Astrocyte (in vitro differentiated cells and primary cell): ENCODE measurements at regions not wholly inside any gene's neighbourhood (a gene's known extent, or its start where the extent isn't known, plus 50 kb on each side); places are given as distances from the start of the nearest gene placed in this dataset.

Experiments used
- DNase-seq: peaks from one replicate; pipeline ENCODE4 v3.0.0-alpha.2; 2010; ENCODE audit warnings: low read depth
- FAIRE-seq: peaks from 2 replicates; lab custom pipeline; 2011; peaks lifted over from hg19 to GRCh38; lab: Jason Lieb, UNC
- H2AFZ ChIP-seq: 2 replicates; pipeline ENCODE4 v1.6.0; 2012; ENCODE audit warnings: low read depth, low read length, inconsistent platforms
- H3K27ac ChIP-seq: 2 replicates; pipeline ENCODE4 v1.5.1; 2011; ENCODE audit warnings: low read depth, low read length, inconsistent platforms
- H3K27me3 ChIP-seq: 2 replicates; pipeline ENCODE4 v1.6.0; 2011; ENCODE audit warnings: low read length, inconsistent platforms; ENCODE audit not compliant: insufficient read depth
- H3K36me3 ChIP-seq: 2 replicates; pipeline ENCODE4 v1.5.1; 2011; ENCODE audit warnings: low read length, inconsistent platforms; ENCODE audit not compliant: insufficient read depth
- H3K4me1 ChIP-seq: 2 replicates; pipeline ENCODE4 v1.5.1; 2011; ENCODE audit warnings: low read length, inconsistent platforms; ENCODE audit not compliant: insufficient read depth
- H3K4me2 ChIP-seq: 2 replicates; pipeline ENCODE4 v1.6.0; 2012; ENCODE audit warnings: low read length, inconsistent platforms
- H3K4me3 ChIP-seq: 2 replicates; pipeline ENCODE4 v1.5.1; 2011; ENCODE audit warnings: low read depth, mild to moderate bottlenecking, low read length, inconsistent platforms; ENCODE audit not compliant: insufficient read depth
- H3K79me2 ChIP-seq: 2 replicates; pipeline ENCODE4 v1.6.0; 2012; ENCODE audit warnings: mild to moderate bottlenecking, low read length, inconsistent platforms; ENCODE audit not compliant: insufficient read depth
- H3K9ac ChIP-seq: 2 replicates; pipeline ENCODE4 v1.6.0; 2012; ENCODE audit warnings: mild to moderate bottlenecking, low read length, inconsistent platforms
- H3K9me3 ChIP-seq: 2 replicates; pipeline ENCODE4 v1.5.1; 2012; ENCODE audit warnings: low read depth, mild to moderate bottlenecking, low read length, inconsistent platforms; ENCODE audit not compliant: insufficient read depth
- H4K20me1 ChIP-seq: 2 replicates; pipeline ENCODE4 v1.6.0; 2012; ENCODE audit warnings: low read length, inconsistent platforms; ENCODE audit not compliant: insufficient read depth
- H3K27ac Mint-ChIP-seq: one replicate; pipeline ENCODE4 v1.8.0; 2021; ENCODE audit warnings: mild to moderate bottlenecking, mixed read lengths; ENCODE audit not compliant: unreplicated experiment
- H3K27me3 Mint-ChIP-seq: one replicate; pipeline ENCODE4 v1.8.0; 2021; ENCODE audit warnings: low read depth, mixed read lengths; ENCODE audit not compliant: unreplicated experiment
- H3K36me3 Mint-ChIP-seq: one replicate; pipeline ENCODE4 v1.8.0; 2021; ENCODE audit warnings: low read depth, mixed read lengths; ENCODE audit not compliant: unreplicated experiment
- H3K4me1 Mint-ChIP-seq: one replicate; pipeline ENCODE4 v1.8.0; 2021; ENCODE audit warnings: low read depth, mixed read lengths; ENCODE audit not compliant: unreplicated experiment
- H3K4me3 Mint-ChIP-seq: one replicate; pipeline ENCODE4 v1.8.0; 2021; ENCODE audit warnings: mild to moderate bottlenecking, moderate library complexity, mixed read lengths; ENCODE audit not compliant: unreplicated experiment
- H3K9me3 Mint-ChIP-seq: one replicate; pipeline ENCODE4 v1.8.0; 2021; ENCODE audit warnings: mild to moderate bottlenecking, mixed read lengths; ENCODE audit not compliant: unreplicated experiment
- EZH2 ChIP-seq: IDR thresholded peaks from 2 replicates; pipeline ENCODE4 v1.6.1; 2012; ENCODE audit warnings: mild to moderate bottlenecking, low read length, inconsistent platforms; ENCODE audit not compliant: insufficient read depth
- TF ChIP-seq, protein P1 (sequence below): IDR thresholded peaks from 2 replicates; pipeline ENCODE4 v1.5.1; 2011; ENCODE audit warnings: low read depth, mild to moderate bottlenecking, inconsistent platforms, low read length, moderate library complexity; ENCODE audit not compliant: insufficient read depth

DNA sequence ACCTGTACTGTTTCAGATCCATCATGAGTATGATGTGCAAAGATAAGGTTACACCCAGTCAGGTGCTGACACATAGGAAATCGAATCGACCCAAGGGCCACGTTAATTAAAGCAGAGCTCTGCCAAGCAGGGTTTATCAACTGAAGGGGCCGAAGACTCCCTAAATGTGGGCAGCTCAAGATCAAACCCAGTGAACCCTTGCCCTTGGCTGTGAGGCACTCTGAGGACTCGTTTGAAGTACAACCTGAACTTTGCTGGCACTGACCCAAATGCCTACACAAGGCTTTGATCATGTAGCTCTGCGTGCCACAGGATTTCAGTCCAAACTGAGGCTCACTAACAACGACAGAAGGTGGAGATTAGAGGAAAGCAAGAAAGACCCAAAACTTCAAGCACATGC is 352.1 kb downstream of the MTX2 start:
- peaks cover 3% of the 10 kb centered on the region for H3K9me3 Mint-ChIP-seq
- no peak for FAIRE-seq
- Histone ChIP-seq H3K4me1 (no peaks in the 10 kb centered on the region), H3K27me3 (peaks cover 4% of the 10 kb centered on the region), H3K4me3 (no peak overlapping the region), H3K79me2 (no peaks in the 10 kb centered on the region), H3K27ac (no peak overlapping the region), H3K9ac (no peak overlapping the region), H3K9me3 (no peaks in the 10 kb centered on the region), H3K4me2 (no peak overlapping the region), H2AFZ (no peak overlapping the region), H3K36me3 (no peaks in the 10 kb centered on the region), H4K20me1 (no peaks in the 10 kb centered on the region)
- H3K36me3 Mint-ChIP-seq: no peaks in the 10 kb centered on the region
- H3K27ac Mint-ChIP-seq: no peak overlapping the region
- DNase-seq: no peak
- no peak overlapping the region for H3K4me3 Mint-ChIP-seq
- H3K27me3 Mint-ChIP-seq: peaks cover 22% of the 10 kb centered on the region
- TF ChIP-seq, protein P1, sequence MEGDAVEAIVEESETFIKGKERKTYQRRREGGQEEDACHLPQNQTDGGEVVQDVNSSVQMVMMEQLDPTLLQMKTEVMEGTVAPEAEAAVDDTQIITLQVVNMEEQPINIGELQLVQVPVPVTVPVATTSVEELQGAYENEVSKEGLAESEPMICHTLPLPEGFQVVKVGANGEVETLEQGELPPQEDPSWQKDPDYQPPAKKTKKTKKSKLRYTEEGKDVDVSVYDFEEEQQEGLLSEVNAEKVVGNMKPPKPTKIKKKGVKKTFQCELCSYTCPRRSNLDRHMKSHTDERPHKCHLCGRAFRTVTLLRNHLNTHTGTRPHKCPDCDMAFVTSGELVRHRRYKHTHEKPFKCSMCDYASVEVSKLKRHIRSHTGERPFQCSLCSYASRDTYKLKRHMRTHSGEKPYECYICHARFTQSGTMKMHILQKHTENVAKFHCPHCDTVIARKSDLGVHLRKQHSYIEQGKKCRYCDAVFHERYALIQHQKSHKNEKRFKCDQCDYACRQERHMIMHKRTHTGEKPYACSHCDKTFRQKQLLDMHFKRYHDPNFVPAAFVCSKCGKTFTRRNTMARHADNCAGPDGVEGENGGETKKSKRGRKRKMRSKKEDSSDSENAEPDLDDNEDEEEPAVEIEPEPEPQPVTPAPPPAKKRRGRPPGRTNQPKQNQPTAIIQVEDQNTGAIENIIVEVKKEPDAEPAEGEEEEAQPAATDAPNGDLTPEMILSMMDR: no peak
- TF ChIP-seq EZH2: no peak
- H3K4me1 Mint-ChIP-seq: no peaks in the 10 kb centered on the region

DNA sequence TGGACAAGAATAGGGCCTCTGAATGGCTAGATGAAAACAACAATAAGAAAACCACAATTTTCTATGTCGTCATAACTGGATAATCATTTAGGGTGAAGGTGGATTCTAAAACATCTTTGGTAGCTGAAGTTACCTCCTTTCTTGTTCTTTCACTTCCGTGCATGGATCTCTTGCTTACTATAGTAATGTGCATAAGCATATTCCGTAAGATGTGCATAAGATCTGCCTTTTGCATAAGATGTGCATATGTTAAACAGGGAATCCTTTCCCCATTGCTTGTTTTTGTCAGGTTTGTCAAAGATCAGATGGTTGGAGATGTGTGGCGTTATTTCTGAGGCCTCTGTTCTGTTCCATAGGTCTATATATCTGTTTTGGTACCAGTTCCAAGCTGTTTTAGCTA is 353.6 kb downstream of the MTX2 start:
- no peak overlapping the region for H3K27ac Mint-ChIP-seq
- H3K36me3 Mint-ChIP-seq: no peaks in the 10 kb centered on the region
- no peaks in the 10 kb centered on the region for H3K79me2 ChIP-seq
- H2AFZ ChIP-seq: no peak overlapping the region
- no peak overlapping the region for H3K4me2 ChIP-seq
- H3K27me3 ChIP-seq: peaks cover 4% of the 10 kb centered on the region
- no peaks in the 10 kb centered on the region for H3K36me3 ChIP-seq
- H3K4me3 Mint-ChIP-seq: no peak overlapping the region
- H3K4me1 Mint-ChIP-seq: no peaks in the 10 kb centered on the region
- H3K4me1 ChIP-seq: no peaks in the 10 kb centered on the region
- no peak overlapping the region for H3K4me3 ChIP-seq
- DNase-seq: no peak
- no peaks in the 10 kb centered on the region for H3K9me3 ChIP-seq
- H3K9me3 Mint-ChIP-seq: peaks cover 3% of the 10 kb centered on the region
- no peak overlapping the region for H3K9ac ChIP-seq
- H3K27ac ChIP-seq: no peak overlapping the region
- no peaks in the 10 kb centered on the region for H4K20me1 ChIP-seq
- FAIRE-seq: no peak
- TF ChIP-seq, protein P1: no peak
- TF ChIP-seq EZH2: no peak
- H3K27me3 Mint-ChIP-seq: peaks cover 24% of the 10 kb centered on the region

DNA sequence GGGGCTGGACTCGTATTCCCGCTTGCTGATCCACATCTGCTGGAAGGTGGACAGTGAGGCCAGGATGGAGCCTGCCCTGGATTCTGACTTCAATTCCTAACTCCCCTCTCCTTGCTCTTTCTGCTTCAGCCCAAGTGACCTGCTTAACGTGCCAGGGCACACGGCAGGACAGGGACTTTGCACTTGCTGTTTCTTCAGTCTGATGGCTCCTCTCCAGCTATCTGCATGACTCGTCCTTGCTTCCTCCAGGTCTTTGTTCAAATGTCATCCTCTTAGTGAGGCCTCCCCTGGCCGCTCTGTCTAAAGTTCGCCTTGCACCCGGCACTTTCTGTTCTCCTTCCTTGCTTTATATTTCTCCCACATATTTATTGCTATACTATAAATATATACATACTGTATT is 357.6 kb downstream of the MTX2 start:
- Mint-ChIP-seq H3K4me3 (no peak overlapping the region), H3K4me1 (no peaks in the 10 kb centered on the region), H3K9me3 (peaks cover 3% of the 10 kb centered on the region), H3K36me3 (no peaks in the 10 kb centered on the region), H3K27me3 (peaks cover 27% of the 10 kb centered on the region), H3K27ac (no peak overlapping the region)
- FAIRE-seq (no peak), DNase-seq (no peak)
- no peak overlapping the region for H3K9ac ChIP-seq
- no peaks in the 10 kb centered on the region for H3K36me3 ChIP-seq
- H3K4me1 ChIP-seq: no peaks in the 10 kb centered on the region
- H3K27ac ChIP-seq: no peak overlapping the region
- H3K9me3 ChIP-seq: no peaks in the 10 kb centered on the region
- no peaks in the 10 kb centered on the region for H3K27me3 ChIP-seq
- no peaks in the 10 kb centered on the region for H4K20me1 ChIP-seq
- no peak overlapping the region for H2AFZ ChIP-seq
- TF ChIP-seq, protein P1: no peak
- no peak for TF ChIP-seq EZH2
- no peak overlapping the region for H3K4me2 ChIP-seq
- no peaks in the 10 kb centered on the region for H3K79me2 ChIP-seq
- no peak overlapping the region for H3K4me3 ChIP-seq
